ENCODE measurements at regions not wholly inside any gene's neighbourhood (a gene's known extent, or its start where the extent isn't known, plus 50 kb on each side); places are given as distances from the start of the nearest gene placed in this dataset.

- TF ChIP-seq, protein P1, sequence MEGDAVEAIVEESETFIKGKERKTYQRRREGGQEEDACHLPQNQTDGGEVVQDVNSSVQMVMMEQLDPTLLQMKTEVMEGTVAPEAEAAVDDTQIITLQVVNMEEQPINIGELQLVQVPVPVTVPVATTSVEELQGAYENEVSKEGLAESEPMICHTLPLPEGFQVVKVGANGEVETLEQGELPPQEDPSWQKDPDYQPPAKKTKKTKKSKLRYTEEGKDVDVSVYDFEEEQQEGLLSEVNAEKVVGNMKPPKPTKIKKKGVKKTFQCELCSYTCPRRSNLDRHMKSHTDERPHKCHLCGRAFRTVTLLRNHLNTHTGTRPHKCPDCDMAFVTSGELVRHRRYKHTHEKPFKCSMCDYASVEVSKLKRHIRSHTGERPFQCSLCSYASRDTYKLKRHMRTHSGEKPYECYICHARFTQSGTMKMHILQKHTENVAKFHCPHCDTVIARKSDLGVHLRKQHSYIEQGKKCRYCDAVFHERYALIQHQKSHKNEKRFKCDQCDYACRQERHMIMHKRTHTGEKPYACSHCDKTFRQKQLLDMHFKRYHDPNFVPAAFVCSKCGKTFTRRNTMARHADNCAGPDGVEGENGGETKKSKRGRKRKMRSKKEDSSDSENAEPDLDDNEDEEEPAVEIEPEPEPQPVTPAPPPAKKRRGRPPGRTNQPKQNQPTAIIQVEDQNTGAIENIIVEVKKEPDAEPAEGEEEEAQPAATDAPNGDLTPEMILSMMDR (IDR thresholded peaks at IDR 0.05; ENCODE audit: insufficient read depth, missing control alignments): no peak
- FAIRE-seq: no peak
- no peak for DNase-seq (ENCODE audit: insufficient read length, low spot score)
Measured at GRCh38 chr14:62626416-62626815, 418.8 kb downstream of the KCNH5 start.

DNA sequence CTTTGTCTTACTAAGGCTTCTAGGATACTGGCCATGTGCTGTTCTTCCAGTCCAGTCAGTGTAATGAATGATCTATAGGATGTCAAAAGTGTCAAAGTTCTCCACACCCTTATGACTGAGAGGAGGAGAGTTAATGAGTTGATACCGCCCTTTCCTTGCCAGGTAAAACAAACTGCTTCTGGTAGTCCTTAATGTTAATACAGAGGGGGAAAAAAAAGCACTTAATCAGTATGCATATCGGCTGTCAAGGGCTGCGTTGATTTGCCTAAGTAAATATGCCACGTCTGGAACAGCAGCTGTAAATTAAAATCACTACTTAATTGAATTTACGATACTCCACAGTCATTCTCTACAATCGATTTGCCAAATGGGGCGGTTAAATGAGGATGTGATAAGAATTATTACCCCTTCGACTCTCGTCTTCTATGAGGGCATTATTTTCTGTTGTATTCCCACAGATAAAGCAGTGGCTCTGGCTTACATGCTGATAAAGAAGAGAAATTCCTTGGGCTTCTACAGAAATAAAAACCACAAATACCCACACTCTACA lies 416.0 kb downstream of the KCNH5 start:
- TF ChIP-seq, protein P1 (IDR thresholded peaks at IDR 0.05; ENCODE audit: insufficient read depth, missing control alignments): no peak
- DNase-seq (ENCODE audit: insufficient read length, low spot score): no peak
- FAIRE-seq: no peak

DNA sequence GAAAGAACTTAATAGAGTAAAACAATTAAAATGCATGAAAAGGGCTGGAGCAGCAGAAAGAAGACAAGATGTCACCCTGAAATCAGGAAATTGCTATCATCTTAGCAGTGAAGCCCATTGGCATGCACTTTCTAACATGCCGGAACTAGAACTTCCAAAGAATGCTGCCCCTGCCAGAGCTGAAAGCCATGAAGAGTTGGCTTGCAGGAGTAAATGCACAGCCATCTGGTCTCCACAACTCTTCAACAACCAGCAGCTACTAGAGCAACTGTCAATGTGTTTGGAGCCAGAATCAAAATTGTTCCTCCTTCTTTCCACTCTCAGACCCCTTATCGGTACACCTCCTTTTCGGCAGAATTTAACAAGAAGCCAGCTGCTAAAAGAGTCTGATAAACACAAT lies 414.1 kb downstream of the KCNH5 start:
- no peak for DNase-seq (ENCODE audit: insufficient read length, low spot score)
- TF ChIP-seq, protein P1 (IDR thresholded peaks at IDR 0.05; ENCODE audit: insufficient read depth, missing control alignments): no peak
- FAIRE-seq: no peak

GRCh38 chr14:62632771-62633170 lies 412.5 kb downstream of the KCNH5 start:
- DNase-seq (ENCODE audit: insufficient read length, low spot score) (no peak), FAIRE-seq (no peak)
- TF ChIP-seq, protein P1 (IDR thresholded peaks at IDR 0.05; ENCODE audit: insufficient read depth, missing control alignments): no peak

GRCh38 chr14:62645649-62646048 lies 399.6 kb downstream of the KCNH5 start:
- DNase-seq (ENCODE audit: insufficient read length, low spot score) (no peak), FAIRE-seq (no peak)
- TF ChIP-seq, protein P1 (IDR thresholded peaks at IDR 0.05; ENCODE audit: insufficient read depth, missing control alignments): no peak
